H1 (cell line): ENCODE measurements at regions not wholly inside any gene's neighbourhood (a gene's known extent, or its start where the extent isn't known, plus 50 kb on each side); places are given as distances from the start of the nearest gene placed in this dataset.

Experiments
- CHD1 ChIP-seq: IDR thresholded peaks from 2 replicates; pipeline ENCODE4 v1.6.1; 2012; ENCODE audit warnings: low read depth, low read length, improper control_type of control experiment
- RXRA ChIP-seq: IDR thresholded peaks from 2 replicates; pipeline ENCODE4 v1.6.1; 2011; ENCODE audit warnings: low read depth, mild to moderate bottlenecking, low read length, moderate library complexity; ENCODE audit not compliant: insufficient read depth
- SIRT6 ChIP-seq: IDR thresholded peaks from one replicate; pipeline ENCODE4 v1.7.1; 2012; ENCODE audit warnings: low read length, inconsistent platforms
- TEAD4 ChIP-seq: IDR thresholded peaks from 2 replicates; pipeline ENCODE4 v1.6.1; 2012; ENCODE audit warnings: low read depth, low read length, inconsistent platforms, mixed read lengths
- USF2 ChIP-seq: IDR thresholded peaks from 2 replicates; pipeline ENCODE4 v1.6.1; 2011; ENCODE audit warnings: low read length, improper control_type of control experiment

- no peak for TF ChIP-seq RXRA
- TF ChIP-seq SIRT6, result no peak
- TF ChIP-seq USF2, result no peak
- no peak for TF ChIP-seq TEAD4
- TF ChIP-seq CHD1, result no peak
Measured at GRCh38 chr1:191528275-191528674, 630.0 kb upstream of the RGS18 start (continued).
